H9 (cell line): ENCODE measurements at regions not wholly inside any gene's neighbourhood (a gene's known extent, or its start where the extent isn't known, plus 50 kb on each side); places are given as distances from the start of the nearest gene placed in this dataset.

Source experiments
- DNase-seq: peaks from one replicate; pipeline ENCODE4 v3.0.0-alpha.2; 2017
- H2AFZ ChIP-seq: one replicate; pipeline ENCODE4 v1.6.1; 2013; ENCODE audit warnings: mild to moderate bottlenecking, low read length, control low read depth, moderate library complexity
- H2AK5ac ChIP-seq: 2 replicates; pipeline ENCODE4 v1.6.1; 2013; ENCODE audit warnings: low read length, control low read depth, mixed read lengths; ENCODE audit not compliant: insufficient read length
- H2BK120ac ChIP-seq: one replicate; pipeline ENCODE4 v1.6.1; 2013; ENCODE audit warnings: low read depth, mild to moderate bottlenecking, low read length, control low read depth, inconsistent platforms; ENCODE audit not compliant: poor library complexity, severe bottlenecking
- H2BK12ac ChIP-seq: 2 replicates; pipeline ENCODE4 v1.6.1; 2013; ENCODE audit warnings: low read length, control low read depth, mixed read lengths, low read depth; ENCODE audit not compliant: insufficient read length
- H2BK15ac ChIP-seq: 2 replicates; pipeline ENCODE4 v1.6.1; 2013; ENCODE audit warnings: low read depth, low read length, control low read depth
- H2BK20ac ChIP-seq: one replicate; pipeline ENCODE4 v1.6.1; 2013; ENCODE audit warnings: low read depth, mild to moderate bottlenecking, low read length, control low read depth, inconsistent platforms; ENCODE audit not compliant: poor library complexity, severe bottlenecking
- H2BK5ac ChIP-seq: 2 replicates; pipeline ENCODE4 v1.6.1; 2013; ENCODE audit warnings: low read length, control low read depth, mixed read lengths; ENCODE audit not compliant: insufficient read length
- H3K14ac ChIP-seq: 2 replicates; pipeline ENCODE4 v1.6.1; 2013; ENCODE audit warnings: low read length, control low read depth; ENCODE audit not compliant: insufficient read depth
- H3K18ac ChIP-seq: 2 replicates; pipeline ENCODE4 v1.6.1; 2013; ENCODE audit warnings: low read depth, mild to moderate bottlenecking, mixed read lengths, low read length, control low read depth; ENCODE audit not compliant: insufficient read length
- H3K23ac ChIP-seq: 2 replicates; pipeline ENCODE4 v1.6.1; 2013; ENCODE audit warnings: low read length, control low read depth, mixed read lengths, low read depth; ENCODE audit not compliant: insufficient read length
- H3K23me2 ChIP-seq: 2 replicates; pipeline ENCODE4 v1.6.1; 2013; ENCODE audit warnings: low read depth, mild to moderate bottlenecking, mixed read lengths, low read length, control low read depth; ENCODE audit not compliant: insufficient read length, poor library complexity, severe bottlenecking
- H3K27ac ChIP-seq: 2 replicates; pipeline ENCODE4 v1.5.1; 2013; ENCODE audit warnings: low read length, control low read depth, mixed read lengths, low read depth; ENCODE audit not compliant: insufficient read length
- H3K27me3 ChIP-seq: 2 replicates; pipeline ENCODE4 v1.6.1; 2013; ENCODE audit warnings: low read length, control low read depth, inconsistent platforms; ENCODE audit not compliant: insufficient read depth
- H3K4ac ChIP-seq: 2 replicates; pipeline ENCODE4 v1.6.1; 2013; ENCODE audit warnings: low read depth, mild to moderate bottlenecking, control low read depth, inconsistent platforms, low read length, moderate library complexity
- H3K4me1 ChIP-seq: 2 replicates; pipeline ENCODE4 v1.6.1; 2013; ENCODE audit warnings: low read length, control low read depth, inconsistent platforms; ENCODE audit not compliant: insufficient read depth
- H3K4me2 ChIP-seq: 2 replicates; pipeline ENCODE4 v1.6.1; 2013; ENCODE audit warnings: low read length, control low read depth, mixed read lengths; ENCODE audit not compliant: insufficient read length, insufficient read depth
- H3K56ac ChIP-seq: 2 replicates; pipeline ENCODE4 v1.6.1; 2013; ENCODE audit warnings: low read depth, mild to moderate bottlenecking, mixed read lengths, low read length, control low read depth; ENCODE audit not compliant: insufficient read length
- H3K79me1 ChIP-seq: 2 replicates; pipeline ENCODE4 v1.6.1; 2013; ENCODE audit warnings: low read depth, mild to moderate bottlenecking, moderate library complexity, low read length, control low read depth, inconsistent platforms; ENCODE audit not compliant: insufficient read depth, poor library complexity, severe bottlenecking
- H3K79me2 ChIP-seq: 2 replicates; pipeline ENCODE4 v1.6.1; 2013; ENCODE audit warnings: low read length, control low read depth, inconsistent platforms; ENCODE audit not compliant: insufficient read depth
- H3K9ac ChIP-seq: 2 replicates; pipeline ENCODE4 v1.6.1; 2013; ENCODE audit warnings: low read length, control low read depth, mixed read lengths; ENCODE audit not compliant: insufficient read length; ENCODE audit errors: extremely low read depth
- H3K9me3 ChIP-seq: one replicate; pipeline ENCODE4 v1.6.1; 2013; ENCODE audit warnings: low read depth, low read length, inconsistent platforms; ENCODE audit not compliant: control insufficient read depth
- H3T11ph ChIP-seq: one replicate; pipeline ENCODE4 v1.6.1; 2013; ENCODE audit warnings: mild to moderate bottlenecking, low read length, control low read depth, inconsistent platforms
- H4K20me1 ChIP-seq: one replicate; pipeline ENCODE4 v1.6.1; 2013; ENCODE audit not compliant: control insufficient read depth, insufficient read length, insufficient read depth
- H4K5ac ChIP-seq: 2 replicates; pipeline ENCODE4 v1.6.1; 2013; ENCODE audit warnings: low read depth, mild to moderate bottlenecking, mixed read lengths, low read length, control low read depth; ENCODE audit not compliant: insufficient read length
- H4K8ac ChIP-seq: replicated peaks from 2 replicates; pipeline ENCODE4 v1.6.1; 2013; ENCODE audit warnings: low read length, control low read depth, mixed read lengths, low read depth; ENCODE audit not compliant: insufficient read length
- H4K91ac ChIP-seq: 2 replicates; pipeline ENCODE4 v1.6.1; 2013; ENCODE audit warnings: low read depth, mild to moderate bottlenecking, moderate library complexity, mixed read lengths, low read length, control low read depth; ENCODE audit not compliant: insufficient read length
- H3K27ac Mint-ChIP-seq, 3 experiments: 2 replicates in 2 of 3; 3 replicates in 1 of 3; pipeline ENCODE4 v1.8.0; 2020 to 2021; ENCODE audit warnings: mixed read lengths in 3 of 3, mild to moderate bottlenecking in 1 of 3, moderate library complexity in 1 of 3
- H3K27me3 Mint-ChIP-seq: 2 replicates; pipeline ENCODE4 v1.8.0; 2021; ENCODE audit warnings: low read depth, mild to moderate bottlenecking, moderate library complexity, mixed read lengths
- H3K36me3 Mint-ChIP-seq, 3 experiments: 2 replicates in 2 of 3; 3 replicates in 1 of 3; pipeline ENCODE4 v1.8.0; 2020 to 2021; ENCODE audit warnings: low read depth in 3 of 3, mixed read lengths in 3 of 3; ENCODE audit not compliant: insufficient read depth in 1 of 3
- H3K4me1 Mint-ChIP-seq, 2 experiments: 2 replicates each; pipeline ENCODE4 v1.8.0; 2020; ENCODE audit warnings: mixed read lengths in 2 of 2
- H3K4me3 Mint-ChIP-seq, 2 experiments: 2 replicates in 1 of 2; 3 replicates in 1 of 2; pipeline ENCODE4 v1.8.0; 2020 to 2021; ENCODE audit warnings: mild to moderate bottlenecking in 2 of 2, mixed read lengths in 2 of 2, moderate library complexity in 1 of 2
- H3K9me3 Mint-ChIP-seq, 2 experiments: 2 replicates in 1 of 2; 3 replicates in 1 of 2; pipeline ENCODE4 v1.8.0; 2020; ENCODE audit warnings: mild to moderate bottlenecking in 2 of 2, mixed read lengths in 2 of 2, moderate library complexity in 1 of 2
- WGBS: extraction: QIAGEN DNeasy Blood & Tissue Kit; methylation state at CpG from one replicate; pipeline ENCODE4 v1.1.7; 2013; ENCODE audit warnings: missing lambda C conversion rate, low lambda C conversion rate, mixed read lengths; ENCODE audit not compliant: insufficient read length; ENCODE audit errors: extremely low coverage; 5-methylcytosine and 5-hydroxymethylcytosine counted together
- TF ChIP-seq, protein P1 (sequence below): fragments of 200-600 bp; sonication (generic); conservative IDR thresholded peaks from 3 replicates; pipeline ENCODE4 v1.8.0; 2021; ENCODE audit warnings: antibody characterized with exemption, mild to moderate bottlenecking

DNA sequence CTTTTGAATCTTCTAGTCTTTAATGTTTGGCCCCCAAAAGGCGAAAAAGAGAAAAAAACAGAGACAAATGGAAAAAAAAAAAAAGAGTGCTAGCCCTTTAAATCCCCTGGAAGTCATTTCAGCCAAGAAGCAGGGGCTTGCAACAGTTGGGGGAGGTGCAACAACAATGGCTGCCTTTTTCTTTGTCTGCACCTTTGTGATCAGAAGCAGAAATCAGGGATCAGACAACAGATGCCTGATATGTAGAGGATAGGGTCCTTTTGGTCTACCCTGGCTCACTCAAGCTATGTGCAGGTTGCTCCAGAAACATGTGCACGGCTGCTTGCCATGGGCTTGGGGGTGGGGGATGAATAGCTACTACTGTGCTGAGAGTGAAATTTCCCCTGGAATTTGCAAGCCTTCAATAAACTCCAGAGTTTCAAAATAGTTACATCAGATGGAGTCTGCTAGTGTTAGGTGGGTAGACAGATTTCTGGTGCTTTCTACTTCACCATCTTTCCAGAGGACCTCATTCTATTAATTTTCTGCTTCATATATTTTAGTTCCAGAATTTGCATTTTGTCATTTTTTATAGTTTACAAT, 150.9 kb downstream of the FGF18 start:
- DNase-seq = peak; percentile 31
- H3K4ac ChIP-seq = no peak overlapping the region
- no peaks in the 10 kb centered on the region for H3K79me1 ChIP-seq
- H3K27ac ChIP-seq = no peak overlapping the region
- TF ChIP-seq, protein P1, sequence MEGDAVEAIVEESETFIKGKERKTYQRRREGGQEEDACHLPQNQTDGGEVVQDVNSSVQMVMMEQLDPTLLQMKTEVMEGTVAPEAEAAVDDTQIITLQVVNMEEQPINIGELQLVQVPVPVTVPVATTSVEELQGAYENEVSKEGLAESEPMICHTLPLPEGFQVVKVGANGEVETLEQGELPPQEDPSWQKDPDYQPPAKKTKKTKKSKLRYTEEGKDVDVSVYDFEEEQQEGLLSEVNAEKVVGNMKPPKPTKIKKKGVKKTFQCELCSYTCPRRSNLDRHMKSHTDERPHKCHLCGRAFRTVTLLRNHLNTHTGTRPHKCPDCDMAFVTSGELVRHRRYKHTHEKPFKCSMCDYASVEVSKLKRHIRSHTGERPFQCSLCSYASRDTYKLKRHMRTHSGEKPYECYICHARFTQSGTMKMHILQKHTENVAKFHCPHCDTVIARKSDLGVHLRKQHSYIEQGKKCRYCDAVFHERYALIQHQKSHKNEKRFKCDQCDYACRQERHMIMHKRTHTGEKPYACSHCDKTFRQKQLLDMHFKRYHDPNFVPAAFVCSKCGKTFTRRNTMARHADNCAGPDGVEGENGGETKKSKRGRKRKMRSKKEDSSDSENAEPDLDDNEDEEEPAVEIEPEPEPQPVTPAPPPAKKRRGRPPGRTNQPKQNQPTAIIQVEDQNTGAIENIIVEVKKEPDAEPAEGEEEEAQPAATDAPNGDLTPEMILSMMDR = no peak
- no peak overlapping the region for H4K5ac ChIP-seq
- H3K9ac ChIP-seq = no peak overlapping the region
- H2BK120ac ChIP-seq = no peak overlapping the region
- H3K56ac ChIP-seq = no peak overlapping the region
- H3K9me3 ChIP-seq = peaks cover 9% of the 10 kb centered on the region
- Mint-ChIP-seq H3K4me1 (peaks cover 7 to 9% of the 10 kb centered on the region in 2 experiments), H3K4me3 (no peak overlapping the region), H3K9me3 (peaks cover 31 to 38% of the 10 kb centered on the region in 2 experiments), H3K36me3 (peaks cover 17 to 39% (median 19%) of the 10 kb centered on the region in 3 experiments), H3K27me3 (peaks cover 1% of the 10 kb centered on the region), H3K27ac (peak overlapping the region in 2 of 3 experiments; percentile 68 to 90; a peak in 1 of 7 replicates)
- H3K23me2 ChIP-seq = no peaks in the 10 kb centered on the region
- no peak overlapping the region for H3K4me2 ChIP-seq
- no peak overlapping the region for H2BK5ac ChIP-seq
- peak overlapping the region; percentile 51 for H2BK12ac ChIP-seq
- no peak overlapping the region for H3K23ac ChIP-seq
- H3T11ph ChIP-seq = peak overlapping the region; percentile 5
- no peaks in the 10 kb centered on the region for H4K20me1 ChIP-seq
- no peak overlapping the region for H2BK15ac ChIP-seq
- H3K14ac ChIP-seq = peak overlapping the region; percentile 74; the same call in 1 of the 2 replicates
- H2AFZ ChIP-seq = peak overlapping the region; percentile 91
- H2AK5ac ChIP-seq = no peak overlapping the region
- H3K27me3 ChIP-seq = no peaks in the 10 kb centered on the region
- H3K18ac ChIP-seq = peak overlapping the region; percentile 92
- no peak overlapping the region for H4K8ac ChIP-seq
- WGBS = no CpG with 5 or more reads among the region's 2 CpGs
- H4K91ac ChIP-seq = no peak overlapping the region
- no peaks in the 10 kb centered on the region for H3K4me1 ChIP-seq
- H2BK20ac ChIP-seq = no peak overlapping the region
- no peaks in the 10 kb centered on the region for H3K79me2 ChIP-seq
